HL-60 (cell line): ENCODE measurements at regions not wholly inside any gene's neighbourhood (a gene's known extent, or its start where the extent isn't known, plus 50 kb on each side); places are given as distances from the start of the nearest gene placed in this dataset.

Experiments
- CTCF ChIP-seq: IDR thresholded peaks from one replicate; pipeline ENCODE4 v1.5.1; 2011; ENCODE audit warnings: low read length, control low read depth, inconsistent platforms; ENCODE audit not compliant: insufficient read depth
- GABPA ChIP-seq: IDR thresholded peaks from 2 replicates; pipeline ENCODE4 v1.6.1; 2012; ENCODE audit warnings: low read depth
- POLR2AphosphoS5 ChIP-seq: IDR thresholded peaks from 2 replicates; pipeline ENCODE4 v1.6.1; 2012; ENCODE audit warnings: low read depth
- REST ChIP-seq: IDR thresholded peaks from 2 replicates; pipeline ENCODE4 v1.6.1; 2012; ENCODE audit warnings: low read depth; ENCODE audit not compliant: insufficient replicate concordance

GRCh38 chr6:50600280-50600679 lies 113.0 kb upstream of the TFAP2D start:
- TF ChIP-seq CTCF (no peak), REST (no peak), POLR2AphosphoS5 (no peak), GABPA (no peak)
